DND-41 (cell line): ENCODE measurements at regions not wholly inside any gene's neighbourhood (a gene's known extent, or its start where the extent isn't known, plus 50 kb on each side); places are given as distances from the start of the nearest gene placed in this dataset.

ENCODE experiments used
- ATAC-seq: fragments of 200-7000 bp; cut with Tn5 transposase; 3 replicates; pipeline ENCODE4 v1.9.1; 2021; ENCODE audit warnings: low read depth; ENCODE audit not compliant: insufficient read depth
- DNase-seq: peaks from one replicate; pipeline ENCODE4 v3.0.0-alpha.2; 2020
- H2AFZ ChIP-seq: 2 replicates; pipeline ENCODE4 v1.6.0; 2012; ENCODE audit warnings: low read depth, low read length
- H3K27ac ChIP-seq: 2 replicates; pipeline ENCODE4 v1.5.1; 2012; ENCODE audit warnings: low read length, inconsistent platforms
- H3K27me3 ChIP-seq: fragments of 200-600 bp; sonication (generic); 2 replicates; pipeline ENCODE4 v1.6.0; 2012; ENCODE audit warnings: low read length, mild to moderate bottlenecking, inconsistent platforms; ENCODE audit not compliant: insufficient read depth, poor library complexity
- H3K36me3 ChIP-seq: 2 replicates; pipeline ENCODE4 v1.5.1; 2012; ENCODE audit warnings: low read length, inconsistent platforms; ENCODE audit not compliant: insufficient read depth
- H3K4me1 ChIP-seq: 2 replicates; pipeline ENCODE4 v1.5.1; 2012; ENCODE audit warnings: mild to moderate bottlenecking, low read length; ENCODE audit not compliant: insufficient read depth
- H3K4me2 ChIP-seq: 2 replicates; pipeline ENCODE4 v1.6.0; 2012; ENCODE audit warnings: mild to moderate bottlenecking, moderate library complexity, low read length, inconsistent platforms; ENCODE audit not compliant: insufficient read depth
- H3K4me3 ChIP-seq, 2 experiments: fragments of 200-600 bp in 1 of 2; shearing (Covaris generic) in 1 of 2; 2 replicates each; pipeline ENCODE4 v1.5.1; 2012 to 2016; ENCODE audit warnings: inconsistent platforms in 2 of 2, low read length in 2 of 2, mild to moderate bottlenecking in 2 of 2, low read depth in 1 of 2, moderate library complexity in 1 of 2
- H3K79me2 ChIP-seq: 2 replicates; pipeline ENCODE4 v1.6.0; 2012; ENCODE audit warnings: low read length, inconsistent platforms; ENCODE audit not compliant: insufficient read depth
- H3K9ac ChIP-seq: 2 replicates; pipeline ENCODE4 v1.6.0; 2012; ENCODE audit warnings: low read depth, mild to moderate bottlenecking, inconsistent platforms, low read length, moderate library complexity
- H3K9me3 ChIP-seq: 2 replicates; pipeline ENCODE4 v1.5.1; 2012; ENCODE audit warnings: low read length, moderate library complexity, mild to moderate bottlenecking, inconsistent platforms; ENCODE audit not compliant: insufficient read depth, severe bottlenecking
- H4K20me1 ChIP-seq: 2 replicates; pipeline ENCODE4 v1.6.0; 2012; ENCODE audit warnings: low read length; ENCODE audit not compliant: insufficient read depth
- CTCF ChIP-seq: IDR thresholded peaks from 2 replicates; pipeline ENCODE4 v1.5.1; 2012; ENCODE audit warnings: borderline replicate concordance, low read length, moderate library complexity, mild to moderate bottlenecking; ENCODE audit not compliant: poor library complexity, severe bottlenecking; ENCODE audit errors: extremely low read depth
- EZH2 ChIP-seq: IDR thresholded peaks from 3 replicates; pipeline ENCODE4 v1.6.1; 2012; ENCODE audit warnings: borderline replicate concordance, low read depth, mild to moderate bottlenecking, moderate library complexity, low read length, inconsistent platforms; ENCODE audit not compliant: severe bottlenecking

- TF ChIP-seq EZH2 (no peak), CTCF (no peak)
- Histone ChIP-seq H3K79me2 (no peaks in the 10 kb centered on the region), H2AFZ (no peak overlapping the region), H3K9me3 (no peaks in the 10 kb centered on the region), H3K4me2 (no peak overlapping the region), H3K27ac (no peak overlapping the region), H3K9ac (no peak overlapping the region), H3K36me3 (no peaks in the 10 kb centered on the region), H3K27me3 (no peaks in the 10 kb centered on the region), H4K20me1 (no peaks in the 10 kb centered on the region), H3K4me3 (no peak overlapping the region), H3K4me1 (no peaks in the 10 kb centered on the region)
- ATAC-seq = no peak
- no peak for DNase-seq
Measured at GRCh38 chr2:16335947-16336346, 329.7 kb downstream of the CYRIA start.

GRCh38 chr2:16335604-16335930 lies 330.1 kb downstream of the CYRIA start:
- Histone ChIP-seq H2AFZ (no peak overlapping the region), H3K4me1 (no peaks in the 10 kb centered on the region), H3K4me3 (no peak overlapping the region), H3K27me3 (no peaks in the 10 kb centered on the region), H3K79me2 (no peaks in the 10 kb centered on the region), H3K9ac (no peak overlapping the region), H3K9me3 (no peaks in the 10 kb centered on the region), H4K20me1 (no peaks in the 10 kb centered on the region), H3K27ac (no peak overlapping the region), H3K36me3 (no peaks in the 10 kb centered on the region), H3K4me2 (no peak overlapping the region)
- TF ChIP-seq CTCF = no peak
- no peak for TF ChIP-seq EZH2
- ATAC-seq (no peak), DNase-seq (no peak)

- ATAC-seq (no peak), DNase-seq (no peak)
- TF ChIP-seq EZH2 (no peak), CTCF (no peak)
- H3K27me3 ChIP-seq = no peaks in the 10 kb centered on the region
- no peaks in the 10 kb centered on the region for H4K20me1 ChIP-seq
- H3K36me3 ChIP-seq = no peaks in the 10 kb centered on the region
- H3K9ac ChIP-seq = no peak overlapping the region
- H3K9me3 ChIP-seq = no peaks in the 10 kb centered on the region
- no peaks in the 10 kb centered on the region for H3K79me2 ChIP-seq
- H3K4me3 ChIP-seq = no peak overlapping the region
- no peak overlapping the region for H3K4me2 ChIP-seq
- H3K27ac ChIP-seq = no peak overlapping the region
- H3K4me1 ChIP-seq = no peaks in the 10 kb centered on the region
- no peak overlapping the region for H2AFZ ChIP-seq
Measured at GRCh38 chr2:16334886-16335603, 330.6 kb downstream of the CYRIA start.

DNA sequence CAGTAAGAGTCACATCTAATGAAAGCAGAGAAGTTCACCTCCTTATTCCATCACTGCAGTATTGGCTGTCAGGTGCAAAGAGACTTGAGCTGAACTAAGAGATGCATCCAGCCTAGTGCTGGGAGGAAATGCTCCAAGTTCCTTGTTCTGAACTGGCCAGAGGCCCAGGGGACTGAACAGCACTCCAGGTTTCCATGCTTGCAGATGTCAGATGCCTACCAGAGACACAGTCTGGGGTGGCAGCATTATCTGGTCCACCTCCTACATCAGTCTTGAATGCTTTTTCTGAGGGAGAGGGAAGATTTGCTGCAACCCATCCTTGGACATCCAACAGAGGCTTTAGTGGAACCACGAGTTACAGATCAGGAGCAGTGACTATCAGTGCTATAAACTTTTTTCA lies 331.3 kb downstream of the CYRIA start:
- TF ChIP-seq EZH2 (no peak), CTCF (no peak)
- H3K9ac ChIP-seq = no peak overlapping the region

More for the DNA sequence above, 331.3 kb downstream of the CYRIA start:
- Histone ChIP-seq H3K4me2 (no peak overlapping the region), H3K36me3 (no peaks in the 10 kb centered on the region), H3K9me3 (no peaks in the 10 kb centered on the region), H3K4me3 (no peak overlapping the region), H2AFZ (no peak overlapping the region), H4K20me1 (no peaks in the 10 kb centered on the region), H3K4me1 (no peaks in the 10 kb centered on the region), H3K27me3 (no peaks in the 10 kb centered on the region), H3K27ac (no peak overlapping the region), H3K79me2 (no peaks in the 10 kb centered on the region)
- no peak for ATAC-seq
- no peak for DNase-seq
